ENCODE measurements at regions not wholly inside any gene's neighbourhood (a gene's known extent, or its start where the extent isn't known, plus 50 kb on each side); places are given as distances from the start of the nearest gene placed in this dataset.
"Not testable (repeated sequence)": the region's sequence is repeated elsewhere in the genome, so short reads cannot be mapped to it uniquely, and the experiment has no call there.

- no peak for DNase-seq
These were observed 170.8 kb upstream of the ZNF267 start for GRCh38 chr16:31702796-31703195.

DNA sequence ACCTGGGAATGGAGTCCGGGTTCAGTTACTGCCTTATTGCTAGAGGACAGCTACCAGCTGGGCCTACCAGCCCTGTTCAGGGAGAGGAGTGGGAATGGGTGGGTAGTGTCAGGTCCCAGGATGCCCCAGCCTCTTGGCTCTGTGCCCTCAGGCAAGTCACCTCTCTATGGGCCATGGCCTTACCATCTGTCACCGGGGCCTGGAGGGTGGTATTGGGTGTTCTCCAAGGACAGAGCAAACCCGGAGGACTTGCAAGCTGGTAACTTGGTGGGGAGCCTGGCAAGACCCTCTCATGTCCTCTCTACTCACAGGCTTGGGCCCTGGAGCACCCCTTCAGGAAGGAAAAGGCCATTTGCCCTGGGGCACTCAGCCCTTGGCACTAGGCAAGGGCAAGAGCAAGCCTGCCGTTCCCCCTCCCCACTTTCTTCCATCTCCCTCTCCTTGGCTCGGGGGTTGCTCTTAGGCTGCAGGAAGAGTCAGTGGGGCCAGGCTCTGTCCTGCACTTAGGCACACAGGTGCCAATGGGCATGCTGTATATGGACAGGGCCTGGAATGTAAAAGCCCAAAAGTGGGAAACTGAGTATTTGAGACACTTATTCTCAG, 170.0 kb upstream of the ZNF267 start:
- no peak for DNase-seq

DNA sequence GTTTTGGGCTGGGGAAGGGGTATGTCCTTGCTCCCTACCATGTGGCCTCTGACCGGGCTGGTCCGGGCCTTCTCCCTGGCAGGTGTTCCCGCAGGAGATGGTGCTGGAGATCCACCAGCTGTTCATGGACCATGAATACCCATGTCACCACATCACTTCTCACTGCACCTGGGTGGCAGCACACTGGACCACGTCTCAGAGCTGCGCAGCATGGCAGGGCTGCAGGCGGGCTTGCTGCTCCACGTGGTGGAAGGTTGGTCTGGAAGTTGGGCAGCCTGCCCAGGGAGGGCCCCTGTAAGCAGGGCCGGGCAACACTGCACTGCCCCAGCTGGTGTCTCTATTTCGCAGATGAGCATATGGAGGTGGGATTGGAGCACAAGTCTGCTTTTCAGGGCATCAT, 169.5 kb upstream of the ZNF267 start:
- DNase-seq: no peak

- DNase-seq: no peak
These were observed 168.2 kb upstream of the ZNF267 start for GRCh38 chr16:31705371-31705770.

DNA sequence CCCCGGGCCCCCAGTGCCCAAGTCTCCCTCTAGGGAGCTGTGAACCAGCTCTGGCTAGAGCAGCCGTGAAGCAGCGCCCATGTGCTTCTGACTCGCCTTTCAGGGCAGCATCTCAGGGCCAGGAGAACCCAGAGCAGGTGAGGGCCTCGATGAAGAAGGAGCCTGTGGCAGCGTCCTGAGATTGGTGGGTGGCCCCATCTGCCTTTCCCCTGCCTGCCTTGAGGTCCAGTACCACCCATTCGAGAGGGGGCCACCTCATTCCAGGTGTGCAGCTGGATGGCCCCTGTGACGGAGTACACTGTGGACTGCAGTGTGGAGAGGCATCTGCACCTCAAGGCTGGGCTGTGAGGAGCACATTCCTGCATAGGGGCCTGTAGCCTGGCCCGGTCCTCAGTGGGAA, 167.3 kb upstream of the ZNF267 start:
- DNase-seq: no peak

- DNase-seq: no peak
These were observed 166.7 kb upstream of the ZNF267 start for GRCh38 chr16:31706925-31707324.

DNA sequence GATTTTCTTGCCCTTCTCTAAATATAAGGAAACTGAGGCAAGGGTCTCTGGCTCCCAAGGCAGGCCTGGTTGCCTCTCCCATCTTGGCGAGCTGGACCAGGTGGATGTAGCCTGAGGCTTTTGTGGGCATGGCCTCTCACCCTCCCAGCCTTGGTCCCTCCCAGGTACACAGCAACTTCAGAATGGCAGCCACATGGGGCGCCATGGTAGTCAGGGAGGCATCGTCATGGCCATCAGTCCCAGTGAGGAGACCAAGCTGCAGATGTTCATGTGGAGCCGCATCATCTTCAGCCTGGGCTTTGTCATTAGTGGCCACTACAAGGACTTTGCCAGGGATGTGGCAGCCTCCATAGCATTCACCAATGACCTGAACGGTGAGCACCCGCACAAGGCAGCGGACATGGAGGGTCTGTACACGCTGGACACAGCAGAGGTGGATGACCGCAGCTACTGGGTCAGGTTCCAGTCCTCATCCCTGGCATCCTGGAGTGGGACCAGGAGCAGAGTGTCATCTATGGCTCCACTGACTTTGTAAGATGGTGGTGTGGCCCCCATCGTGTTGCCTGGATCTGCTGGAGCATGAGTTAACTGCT, 165.8 kb upstream of the ZNF267 start:
- no peak for DNase-seq

GRCh38 chr16:31708348-31708747, 165.3 kb upstream of the ZNF267 start:
- no peak for DNase-seq

- no peak for DNase-seq
These were observed 164.4 kb upstream of the ZNF267 start for GRCh38 chr16:31709181-31709580.

DNA sequence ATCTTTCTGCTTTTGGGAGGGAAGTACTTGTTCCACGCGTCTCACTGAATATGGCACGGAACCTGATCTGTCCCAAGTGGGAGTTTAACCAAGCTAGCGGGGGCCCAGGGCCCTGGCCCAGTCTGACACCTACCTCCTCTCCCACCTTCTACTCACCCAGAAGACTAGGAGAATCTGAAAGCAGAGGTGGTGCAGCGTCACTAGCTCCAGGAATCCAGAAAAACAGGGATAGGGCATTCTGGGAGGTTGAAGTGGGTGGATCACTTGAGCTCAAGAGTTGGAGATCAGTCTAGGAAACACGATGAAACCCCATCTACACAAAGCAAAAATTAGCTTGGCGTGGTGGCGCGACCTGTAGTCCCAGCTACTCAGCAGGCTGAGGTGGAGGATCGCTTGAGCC, 163.5 kb upstream of the ZNF267 start:
- DNase-seq: no peak

DNA sequence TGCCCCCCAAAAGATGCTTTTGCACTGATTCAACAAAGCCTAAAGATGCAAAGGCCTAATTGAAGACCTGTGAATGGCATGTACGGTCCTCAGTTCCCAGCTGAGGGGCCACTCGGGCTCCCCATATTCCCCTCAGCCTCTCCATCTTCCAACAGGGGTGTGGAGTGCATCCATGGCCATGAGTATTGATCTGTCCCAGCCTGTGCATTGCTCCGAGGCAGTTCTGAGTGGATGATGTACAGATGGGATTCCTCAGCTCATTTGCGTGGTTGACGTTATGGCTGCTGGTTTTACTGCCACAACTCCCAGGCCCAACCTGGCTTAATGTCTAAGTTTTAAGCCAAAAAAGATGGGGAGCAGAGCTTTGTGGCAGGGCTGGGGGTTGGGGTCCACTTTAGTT, 162.7 kb upstream of the ZNF267 start:
- DNase-seq: no peak

DNA sequence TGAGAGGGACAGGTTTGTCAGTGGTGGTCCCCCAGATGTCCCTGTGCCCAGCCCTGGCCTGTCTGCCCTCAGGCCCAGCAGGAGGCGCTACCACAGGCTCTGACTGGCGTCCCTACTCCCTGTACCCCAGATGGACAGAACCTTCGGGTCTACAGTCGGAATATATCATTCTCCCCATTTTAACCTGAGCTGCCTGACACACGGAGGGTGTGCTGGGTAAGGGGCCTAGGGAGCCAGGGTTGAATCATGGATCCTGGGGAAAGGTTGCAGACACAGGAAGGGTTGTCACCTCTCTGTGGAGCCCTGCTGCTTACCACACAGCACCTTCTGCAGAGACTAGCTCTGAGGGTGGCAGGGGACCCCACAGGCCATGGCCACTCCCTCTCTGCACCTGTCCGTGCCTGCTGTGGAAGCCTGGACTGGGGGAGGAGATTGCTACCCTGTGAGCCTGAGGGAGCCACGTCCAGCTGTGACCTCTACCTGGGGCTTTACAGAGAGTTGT, 162.2 kb upstream of the ZNF267 start:
- DNase-seq: no peak

DNA sequence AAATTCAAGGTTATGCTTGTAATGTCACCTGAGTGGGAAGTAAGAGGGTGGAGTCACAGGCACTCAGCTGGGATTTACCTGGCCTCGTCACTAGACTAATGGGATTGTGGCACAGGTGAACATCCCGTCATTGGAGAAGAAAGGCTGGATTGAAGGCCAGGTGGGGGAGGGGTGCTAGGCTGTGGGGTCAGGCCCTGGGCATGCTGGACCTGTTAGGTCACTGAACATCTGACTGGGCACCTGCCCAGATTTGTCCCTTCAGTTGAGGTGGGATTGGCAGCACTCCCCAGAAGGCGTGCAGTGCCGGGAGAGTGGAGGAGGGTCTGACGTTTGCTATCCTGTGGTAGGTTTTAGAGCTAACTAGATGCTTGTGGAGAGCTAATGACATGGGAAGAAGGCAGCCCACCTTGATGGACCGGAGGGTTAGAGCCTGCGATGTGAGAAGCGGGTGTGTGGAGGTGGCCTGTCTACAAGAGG, 161.5 kb upstream of the ZNF267 start:
- no peak for DNase-seq

DNA sequence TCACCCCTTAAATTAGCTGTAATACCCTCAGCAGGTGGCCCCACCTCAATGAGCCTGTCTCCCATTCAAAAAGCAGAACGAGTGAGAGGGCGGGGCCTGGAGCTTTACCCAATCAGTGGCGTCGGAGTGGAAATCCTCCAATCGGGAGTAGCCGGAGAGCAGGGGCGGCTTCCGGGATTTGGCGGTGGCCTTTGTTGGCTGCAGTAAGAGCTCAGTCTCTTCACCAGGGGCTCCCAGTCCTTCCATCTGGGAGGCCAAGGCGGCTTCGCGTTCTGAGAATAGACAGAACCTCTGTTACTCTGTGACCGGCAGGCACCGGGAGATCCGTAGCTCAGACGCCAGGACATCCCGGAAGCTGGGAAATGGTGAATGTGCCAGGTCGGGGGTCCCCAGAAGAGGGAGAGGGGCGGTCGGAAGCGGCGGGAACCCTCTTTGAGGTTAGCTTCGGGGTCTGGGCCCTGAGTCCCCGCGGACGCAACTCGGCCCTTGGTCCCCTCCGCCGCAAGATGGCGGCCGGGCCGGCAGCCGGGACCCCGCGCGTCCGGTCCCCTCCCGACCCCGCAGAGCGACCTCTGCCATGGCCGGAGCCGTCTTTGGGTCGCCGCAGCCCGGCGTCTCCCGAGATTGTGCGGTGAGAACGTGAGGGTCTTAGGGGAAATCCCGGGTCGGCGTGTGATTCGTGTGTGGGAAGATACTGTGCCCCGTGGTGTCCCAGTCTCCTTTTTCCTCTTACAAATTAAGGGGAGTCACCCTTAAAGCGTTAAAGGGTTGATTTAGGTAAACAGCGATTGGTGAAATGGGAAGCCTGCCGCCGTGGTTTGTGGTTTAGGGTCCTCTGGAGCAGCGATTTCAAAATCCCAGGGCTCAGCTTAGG, 160.3 kb upstream of the ZNF267 start:
- DNase-seq: peak; percentile 94 to 95

DNA sequence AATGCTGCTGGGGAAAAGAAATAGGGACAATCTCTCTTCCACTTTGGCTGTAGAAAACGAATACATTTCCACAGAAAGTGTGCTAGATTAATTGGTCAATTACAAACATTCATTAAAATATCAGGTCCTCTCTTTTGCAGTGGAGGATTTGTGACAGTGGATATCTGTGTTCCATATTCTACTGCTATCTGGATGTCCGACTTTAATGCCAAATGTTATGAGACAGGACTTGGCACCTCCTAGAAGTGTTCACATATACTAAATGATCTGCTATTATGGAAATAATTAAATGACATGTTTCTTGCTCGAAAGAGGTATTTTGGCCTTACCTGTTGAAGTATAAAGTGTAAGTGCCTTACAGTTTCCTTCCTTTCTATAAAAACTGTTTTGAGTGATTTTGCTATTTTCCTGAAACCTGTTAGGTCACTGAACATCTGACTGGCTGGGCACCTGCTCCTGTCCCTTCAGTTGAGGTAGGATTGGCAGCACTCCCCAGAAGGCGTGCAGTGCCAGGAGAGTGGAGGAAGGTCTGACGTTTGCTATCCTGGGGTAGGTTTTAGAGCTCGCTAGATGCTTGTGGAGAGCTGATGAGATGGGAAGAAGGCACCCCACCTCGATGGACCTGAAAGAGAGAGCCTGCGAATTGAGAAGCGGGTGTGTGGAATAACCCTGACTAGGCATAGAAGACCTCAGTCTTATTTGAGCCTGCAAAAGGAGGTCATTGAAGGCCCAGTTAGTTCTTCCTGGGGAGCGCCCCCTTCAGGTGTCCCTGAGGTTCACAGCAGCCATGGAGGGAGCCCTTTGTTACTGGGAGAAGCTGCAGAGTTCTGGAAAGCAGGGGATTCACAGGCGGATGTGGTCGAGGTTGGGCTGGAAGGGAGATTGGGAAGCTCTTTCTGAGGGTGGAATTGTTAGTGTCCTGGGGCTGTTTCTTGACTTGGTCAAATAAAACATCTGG, 159.4 kb upstream of the ZNF267 start:
- no peak for DNase-seq

DNA sequence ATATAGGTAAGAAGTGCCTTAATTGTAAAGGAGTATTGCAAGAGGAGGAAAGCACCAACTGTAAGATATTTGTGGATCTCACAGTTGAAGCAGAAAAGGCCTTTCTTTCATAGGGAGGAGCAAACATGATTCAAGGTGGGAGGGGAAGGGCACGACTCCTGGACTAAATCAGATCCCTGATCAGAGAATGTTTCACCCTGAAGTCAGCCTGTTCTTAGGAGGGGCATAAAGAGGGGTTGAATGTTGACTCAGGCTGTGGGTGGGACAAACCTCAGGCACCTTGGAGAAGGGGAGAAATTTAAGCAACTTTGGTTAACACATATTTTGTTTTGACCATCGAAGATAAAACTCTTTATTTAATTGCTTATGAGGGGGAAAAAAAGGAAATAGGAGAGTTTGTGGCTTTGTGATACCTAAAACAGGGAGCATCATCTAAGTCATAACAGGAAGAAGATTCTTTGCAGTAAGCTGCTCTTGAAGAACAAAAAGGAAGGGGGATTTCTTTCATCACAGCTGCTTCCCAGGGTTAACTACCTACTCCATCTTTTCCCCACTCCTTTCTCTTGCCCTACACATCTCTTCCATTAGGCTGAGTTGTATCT, 158.6 kb upstream of the ZNF267 start:
- DNase-seq: no peak

DNA sequence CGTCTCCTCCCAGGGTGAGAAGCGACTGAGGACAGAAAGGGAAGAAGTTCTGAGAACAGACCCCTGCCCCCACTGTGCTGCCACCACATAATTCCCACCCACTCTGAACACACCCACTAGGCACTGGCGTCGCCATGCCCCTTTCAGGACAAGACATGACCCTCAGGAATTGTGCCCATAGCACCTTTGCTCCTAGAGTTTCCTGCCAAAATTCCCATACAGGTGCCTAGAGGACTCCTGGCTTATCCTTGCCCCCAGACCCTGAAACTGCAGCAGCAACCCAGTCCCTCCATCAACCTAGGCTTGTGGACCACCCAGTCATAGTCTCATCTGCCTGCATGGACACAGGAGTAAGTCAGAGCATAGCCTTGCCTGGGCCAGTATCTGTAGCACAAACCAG, 157.7 kb upstream of the ZNF267 start:
- no peak for DNase-seq

GRCh38 chr16:31718998-31719397, 154.6 kb upstream of the ZNF267 start:
- DNase-seq: no peak

GRCh38 chr16:31727553-31727952, 146.1 kb upstream of the ZNF267 start:
- no peak for DNase-seq

DNA sequence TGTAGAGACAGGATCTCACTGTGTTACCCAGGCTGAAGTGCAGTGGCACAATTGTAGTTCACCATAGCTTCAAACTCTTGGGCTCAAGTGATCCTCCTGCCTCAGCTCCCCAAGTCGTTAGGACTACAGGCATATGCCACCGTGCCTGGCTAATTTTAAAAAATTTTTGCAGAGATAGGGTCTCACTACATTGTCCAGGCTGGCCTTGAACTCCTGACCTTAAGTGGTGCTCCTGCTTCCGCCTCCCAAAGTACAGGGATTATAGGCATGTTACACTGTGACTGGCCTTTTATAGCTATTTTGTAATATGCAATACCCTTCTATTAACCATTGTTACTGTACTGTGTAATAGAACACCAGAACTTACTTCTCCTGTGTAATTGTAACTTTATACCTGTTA, 139.3 kb upstream of the ZNF267 start:
- no peak for DNase-seq

DNA sequence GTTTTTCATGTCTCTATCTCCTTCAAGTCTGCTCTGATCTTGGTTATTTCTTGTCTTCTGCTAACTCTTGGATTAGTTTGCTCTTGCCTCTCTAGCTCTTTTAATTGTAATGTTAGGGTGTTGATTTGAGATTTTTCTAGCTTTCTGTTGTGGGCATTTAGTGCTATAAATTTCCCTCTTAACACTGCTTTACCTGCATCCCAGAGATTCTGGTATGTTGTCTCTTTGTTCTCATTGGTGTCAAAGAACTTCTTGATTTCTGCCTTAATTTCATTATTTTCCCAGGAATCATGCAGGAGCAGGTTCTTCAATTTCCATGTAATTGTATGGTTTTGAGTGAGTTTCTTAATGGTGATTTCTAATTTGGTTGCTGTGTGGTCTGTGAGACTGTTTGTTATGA, 128.5 kb upstream of the ZNF267 start:
- not testable (repeated sequence) for DNase-seq

GRCh38 chr16:31745900-31746299, 127.7 kb upstream of the ZNF267 start:
- no peak for DNase-seq
